ENCODE measurements at regions not wholly inside any gene's neighbourhood (a gene's known extent, or its start where the extent isn't known, plus 50 kb on each side); places are given as distances from the start of the nearest gene placed in this dataset.

- TF ChIP-seq, protein P1, sequence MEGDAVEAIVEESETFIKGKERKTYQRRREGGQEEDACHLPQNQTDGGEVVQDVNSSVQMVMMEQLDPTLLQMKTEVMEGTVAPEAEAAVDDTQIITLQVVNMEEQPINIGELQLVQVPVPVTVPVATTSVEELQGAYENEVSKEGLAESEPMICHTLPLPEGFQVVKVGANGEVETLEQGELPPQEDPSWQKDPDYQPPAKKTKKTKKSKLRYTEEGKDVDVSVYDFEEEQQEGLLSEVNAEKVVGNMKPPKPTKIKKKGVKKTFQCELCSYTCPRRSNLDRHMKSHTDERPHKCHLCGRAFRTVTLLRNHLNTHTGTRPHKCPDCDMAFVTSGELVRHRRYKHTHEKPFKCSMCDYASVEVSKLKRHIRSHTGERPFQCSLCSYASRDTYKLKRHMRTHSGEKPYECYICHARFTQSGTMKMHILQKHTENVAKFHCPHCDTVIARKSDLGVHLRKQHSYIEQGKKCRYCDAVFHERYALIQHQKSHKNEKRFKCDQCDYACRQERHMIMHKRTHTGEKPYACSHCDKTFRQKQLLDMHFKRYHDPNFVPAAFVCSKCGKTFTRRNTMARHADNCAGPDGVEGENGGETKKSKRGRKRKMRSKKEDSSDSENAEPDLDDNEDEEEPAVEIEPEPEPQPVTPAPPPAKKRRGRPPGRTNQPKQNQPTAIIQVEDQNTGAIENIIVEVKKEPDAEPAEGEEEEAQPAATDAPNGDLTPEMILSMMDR (IDR thresholded peaks at IDR 0.05), result no peak
- TF ChIP-seq POLR2AphosphoS5 (IDR thresholded peaks at IDR 0.05; ENCODE audit: insufficient read depth in 1 of 2, low read depth in 1 of 2) (no peak), POLR2A (IDR thresholded peaks at IDR 0.05) (no peak)
Observed at GRCh38 chr20:40322941-40323340, 366.1 kb downstream of the MAFB start.
